GM23248 (cell line): ENCODE measurements at regions not wholly inside any gene's neighbourhood (a gene's known extent, or its start where the extent isn't known, plus 50 kb on each side); places are given as distances from the start of the nearest gene placed in this dataset.

ENCODE experiments used
- EZH2 ChIP-seq: fragments of 200-600 bp; sonication (generic); IDR thresholded peaks from 2 replicates; pipeline ENCODE4 v1.6.1; 2018; ENCODE audit warnings: antibody characterized with exemption, mild to moderate bottlenecking; ENCODE audit not compliant: insufficient read depth, poor library complexity, severe bottlenecking
- EZH2phosphoT487 ChIP-seq: fragments of 200-600 bp; sonication (generic); IDR thresholded peaks from 2 replicates; pipeline ENCODE4 v1.6.1; 2018; ENCODE audit warnings: antibody characterized with exemption, moderate library complexity, mild to moderate bottlenecking, low read depth; ENCODE audit not compliant: insufficient read depth

- TF ChIP-seq EZH2 = no peak
- TF ChIP-seq EZH2phosphoT487 = no peak
These were observed 246.9 kb downstream of the ACKR3 start for GRCh38 chr2:236816197-236817170.
